ENCODE measurements at regions not wholly inside any gene's neighbourhood (a gene's known extent, or its start where the extent isn't known, plus 50 kb on each side); places are given as distances from the start of the nearest gene placed in this dataset.
A peak's percentile ranks its signal among the peaks of the same experiment; 100 is the strongest.
"Not testable (repeated sequence)": the region's sequence is repeated elsewhere in the genome, so short reads cannot be mapped to it uniquely, and the experiment has no call there.

DNA sequence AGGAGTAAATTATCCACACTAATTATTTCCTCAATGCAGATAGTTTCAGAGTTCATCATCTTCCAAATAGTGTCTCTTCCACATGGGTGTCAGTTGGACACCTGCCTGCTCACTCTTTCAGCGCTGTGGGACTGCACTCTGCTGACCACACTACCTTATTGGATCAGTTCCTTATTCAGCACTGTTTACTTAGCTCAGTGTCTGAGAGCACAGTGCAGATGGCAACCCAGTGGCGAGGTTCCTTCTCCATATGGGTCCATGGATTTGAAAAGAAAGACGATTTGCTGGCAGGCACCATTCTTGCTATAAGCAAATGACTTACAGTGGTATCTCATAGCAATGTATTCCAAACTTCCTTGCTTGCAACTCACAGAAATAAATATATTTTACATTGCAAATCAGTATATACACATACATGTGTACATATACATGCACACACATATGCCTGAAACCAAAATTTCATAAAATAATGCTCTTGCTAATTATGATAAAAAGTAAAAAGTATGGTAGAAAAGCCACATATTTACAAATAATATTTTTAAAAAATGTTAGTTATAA lies 354.8 kb downstream of the INSIG2 start:
- DNase-seq = no peak

DNA sequence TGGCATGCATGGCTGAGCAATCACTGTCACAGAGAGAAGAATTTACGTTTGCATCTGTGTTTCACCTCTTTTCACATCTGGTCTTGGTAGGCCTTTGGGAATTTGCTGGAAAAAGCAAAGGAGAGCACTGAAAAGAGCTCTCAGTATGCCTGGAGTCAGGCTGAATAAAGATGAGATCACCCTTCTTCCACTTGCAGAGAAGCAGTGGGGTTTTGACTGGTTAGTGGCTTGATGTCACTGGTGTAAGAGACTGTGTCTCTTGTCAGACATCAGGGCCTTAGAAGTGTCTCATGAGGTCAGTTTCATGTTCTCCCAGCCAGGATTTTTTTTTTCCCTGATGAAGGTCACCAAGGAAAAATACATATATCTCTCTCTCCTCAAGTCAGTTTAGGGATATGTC lies 353.8 kb downstream of the INSIG2 start:
- DNase-seq = no peak

DNA sequence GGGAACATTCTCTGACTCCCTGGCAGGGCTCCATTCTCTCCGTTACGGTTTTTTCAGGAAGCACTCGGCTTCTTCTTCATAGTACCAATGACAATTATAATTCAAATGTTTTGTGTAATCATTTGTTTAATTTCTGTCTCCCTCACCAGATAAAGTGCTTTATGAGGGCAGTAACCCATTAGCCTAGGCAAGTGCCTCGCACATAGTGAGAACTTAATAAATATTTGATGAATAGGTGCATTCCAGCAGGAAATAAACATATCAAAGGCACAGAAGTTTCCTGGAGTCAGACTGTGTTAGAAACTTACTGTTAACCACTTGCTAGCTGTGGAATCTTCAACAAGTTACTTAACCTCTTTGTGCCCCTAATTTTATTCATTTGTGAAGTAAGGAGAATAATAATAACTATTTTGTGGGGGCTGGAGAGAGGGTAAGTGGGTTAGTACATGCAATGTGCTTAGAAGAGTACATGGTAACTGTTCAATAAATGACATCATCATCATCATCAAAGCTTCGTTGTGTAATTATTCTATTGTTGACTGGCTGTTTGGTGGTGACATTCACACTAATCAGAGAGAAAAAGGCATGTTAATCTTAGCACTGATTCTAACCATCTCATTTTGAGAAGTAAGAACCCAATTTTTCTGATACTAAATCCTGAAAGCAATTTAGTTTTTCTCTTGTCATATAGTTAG lies 352.3 kb downstream of the INSIG2 start:
- DNase-seq = no peak

DNA sequence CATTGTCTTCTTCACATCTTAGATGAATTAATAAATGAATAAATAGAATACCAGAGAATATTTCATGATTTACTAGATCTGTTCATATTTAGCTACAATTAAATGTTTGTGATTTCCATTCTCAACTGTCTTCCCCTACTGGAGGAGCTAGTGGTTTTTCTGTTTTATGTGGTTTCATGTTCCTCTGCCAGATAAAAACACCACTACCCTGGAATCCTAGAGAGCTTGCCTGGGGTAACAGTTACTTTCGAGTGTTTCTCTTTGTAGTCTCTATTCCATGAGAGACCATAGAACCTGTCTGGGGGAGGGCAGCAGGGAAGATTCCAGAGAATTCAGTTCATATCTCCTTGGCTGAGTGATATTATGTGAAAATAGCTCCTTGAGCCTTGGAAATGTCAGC lies 349.2 kb downstream of the INSIG2 start:
- no peak for DNase-seq

DNA sequence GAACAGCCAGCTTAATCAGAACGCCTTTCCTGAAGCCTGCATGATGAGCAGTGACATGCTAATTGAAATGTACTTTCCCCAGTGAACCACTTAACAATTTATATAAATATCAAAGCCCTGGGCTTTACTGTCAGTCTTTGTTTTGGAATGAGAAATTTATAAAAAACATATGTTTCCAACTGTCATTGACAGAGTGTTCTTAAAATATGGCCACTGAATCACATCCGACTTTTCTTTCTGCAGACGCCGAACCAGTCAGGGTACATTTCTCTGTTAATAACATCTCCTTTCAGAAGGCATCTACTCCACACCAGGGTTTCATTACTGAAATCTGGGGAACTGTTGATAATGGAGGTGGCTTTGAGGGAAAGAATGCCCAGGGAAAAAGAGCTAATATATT lies 343.7 kb downstream of the INSIG2 start:
- no peak for DNase-seq

DNA sequence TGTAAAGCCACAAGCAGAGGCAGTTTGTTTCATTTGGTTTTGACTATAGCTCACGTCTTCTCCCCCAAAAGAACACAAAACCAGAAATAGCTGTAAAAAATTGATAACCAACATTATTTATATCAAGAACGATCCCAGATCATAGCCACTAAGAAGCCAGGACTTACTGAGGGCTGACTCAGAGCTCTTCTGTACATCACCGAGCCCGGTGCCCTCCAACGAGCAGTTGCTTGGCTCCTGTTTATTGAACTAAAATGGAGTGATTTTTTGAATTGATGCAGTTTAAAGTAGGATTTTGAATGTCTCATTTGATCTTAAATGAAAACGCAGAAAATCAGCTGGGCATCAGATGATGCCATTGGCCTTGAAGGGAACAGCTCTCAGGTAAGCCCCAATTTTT lies 343.3 kb downstream of the INSIG2 start:
- no peak for DNase-seq

DNA sequence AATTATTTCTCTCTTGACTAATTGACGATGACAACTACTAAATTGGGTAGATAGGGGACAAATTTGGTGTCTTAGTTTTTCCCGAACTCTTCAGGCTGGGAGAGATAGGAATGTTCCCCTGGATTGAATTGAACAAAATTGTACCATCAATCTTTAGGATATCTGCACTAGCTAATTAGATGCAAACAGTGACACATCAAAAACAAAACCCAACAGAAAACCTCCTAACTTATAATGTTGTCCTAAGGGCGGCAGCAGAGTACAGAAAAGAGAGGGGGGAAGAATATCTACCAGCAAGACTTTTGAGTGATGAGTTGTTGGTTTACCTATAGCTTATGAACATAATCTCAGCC lies 342.9 kb downstream of the INSIG2 start:
- no peak for DNase-seq

DNA sequence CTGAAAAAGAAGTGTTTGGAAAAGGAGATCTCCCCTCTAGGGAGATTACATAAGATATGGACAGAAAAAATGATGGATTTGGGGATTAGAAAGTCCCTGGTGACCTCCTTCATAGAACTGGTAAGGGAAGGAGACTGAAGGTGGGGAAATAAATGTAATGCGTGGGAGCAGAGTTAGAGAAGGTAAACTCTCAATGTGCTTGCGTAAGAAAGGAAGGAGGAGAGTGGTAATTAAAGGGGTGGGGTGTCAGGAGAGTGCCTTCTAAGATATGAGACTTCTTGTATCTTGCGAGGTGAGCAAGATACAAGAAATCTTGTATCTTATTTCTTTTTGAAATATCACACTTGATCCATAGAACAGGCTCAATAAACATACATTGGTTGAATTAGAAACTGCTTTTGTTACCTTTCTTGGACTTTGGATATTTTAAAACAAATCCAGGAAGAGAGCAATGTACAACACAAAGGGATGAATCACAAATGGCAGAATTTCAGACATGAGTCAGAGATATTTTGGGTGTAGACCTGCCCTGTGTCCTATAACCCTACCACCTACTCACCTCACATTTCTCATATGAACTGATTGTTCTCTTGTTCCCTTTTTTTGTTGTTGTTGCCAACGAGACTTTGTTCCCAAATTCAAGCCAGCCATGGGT lies 342.4 kb downstream of the INSIG2 start:
- DNase-seq = no peak

DNA sequence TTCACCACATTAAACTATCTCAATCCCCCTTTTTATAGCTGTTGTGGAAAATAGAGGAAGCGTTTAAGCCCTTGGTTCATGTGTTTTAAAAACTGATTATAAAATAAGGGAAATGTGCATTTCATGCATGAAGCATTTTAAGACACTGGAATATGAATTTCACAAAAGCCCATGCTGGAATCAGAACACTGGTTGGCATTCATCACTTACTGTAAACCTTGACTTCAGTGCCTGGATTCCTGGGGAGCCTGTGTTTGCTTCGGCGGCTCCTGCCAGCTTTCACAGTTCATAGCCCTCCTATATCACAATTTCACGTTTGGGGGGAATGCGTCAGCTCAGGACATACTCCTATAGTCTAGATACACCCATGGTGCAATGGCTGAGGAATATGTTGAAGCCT lies 336.9 kb downstream of the INSIG2 start:
- DNase-seq = no peak

DNA sequence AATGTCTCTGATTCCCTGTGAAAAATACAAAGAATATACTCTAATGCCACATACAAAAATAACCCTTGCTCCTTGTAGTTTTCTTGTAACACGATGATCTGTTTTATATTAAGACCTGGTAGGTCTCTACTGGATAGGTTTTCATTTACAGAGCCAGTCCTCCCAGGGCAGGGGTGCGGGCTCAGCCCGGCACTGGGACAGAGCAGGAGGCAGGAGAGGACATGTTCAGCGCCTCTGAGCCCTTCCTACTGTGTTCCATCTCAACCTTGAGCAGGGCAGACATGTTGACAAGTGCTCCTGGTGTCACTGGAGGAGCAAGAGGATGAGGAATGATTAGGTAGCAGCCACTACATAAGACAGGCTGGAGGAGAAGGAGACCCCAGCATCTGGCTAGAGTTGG lies 335.5 kb downstream of the INSIG2 start:
- DNase-seq = no peak

DNA sequence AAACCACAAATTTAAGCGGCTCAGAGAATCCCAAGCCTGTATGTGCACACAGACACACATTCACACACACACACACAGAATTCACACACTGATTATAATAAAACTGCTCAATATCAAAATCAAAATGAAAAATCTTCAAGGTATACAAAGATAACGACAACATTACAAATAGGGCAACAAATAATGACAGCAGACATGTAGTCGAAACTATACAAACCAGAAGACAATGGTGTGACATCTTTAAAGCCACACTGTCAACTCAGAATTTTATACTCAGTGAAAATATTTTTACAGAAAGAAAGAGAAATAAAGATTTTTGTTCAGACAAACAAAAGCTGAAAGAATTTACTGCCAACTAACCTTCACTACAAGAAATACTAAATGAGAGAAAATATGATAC lies 333.4 kb downstream of the INSIG2 start:
- DNase-seq = no peak

DNA sequence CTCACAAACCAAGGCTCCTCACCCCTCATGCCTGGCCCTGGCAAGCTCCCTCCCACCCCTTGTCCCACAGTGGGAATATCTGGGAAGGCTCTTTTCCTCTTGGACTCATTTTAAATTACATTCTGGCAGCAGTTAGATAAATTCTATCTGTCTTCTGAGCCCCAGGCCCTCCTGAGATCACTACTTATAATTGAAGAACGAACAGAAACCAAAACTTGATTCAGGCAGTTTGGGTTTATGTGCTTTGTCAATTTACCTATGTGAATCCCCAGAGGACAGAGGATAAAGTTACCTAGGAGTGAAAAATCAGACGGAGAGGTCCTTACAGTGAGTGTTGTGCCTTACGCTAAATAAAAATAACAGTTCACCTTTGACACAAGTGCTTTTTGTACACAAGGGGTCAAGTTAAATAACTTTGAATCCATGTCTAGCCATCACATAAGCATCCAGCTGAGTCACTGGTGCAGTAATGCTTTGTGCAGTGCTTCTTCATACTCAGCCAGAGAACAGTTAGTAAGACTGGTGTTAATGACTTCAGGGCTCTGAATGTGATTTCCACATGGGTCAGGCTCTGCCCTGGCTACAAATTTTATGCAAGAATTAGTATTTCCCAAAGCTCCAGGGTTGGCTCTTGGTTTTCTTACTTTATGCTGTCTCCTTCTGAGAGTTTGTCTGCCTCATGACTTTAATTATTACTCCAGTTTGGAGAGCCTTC lies 329.3 kb downstream of the INSIG2 start:
- DNase-seq = no peak

DNA sequence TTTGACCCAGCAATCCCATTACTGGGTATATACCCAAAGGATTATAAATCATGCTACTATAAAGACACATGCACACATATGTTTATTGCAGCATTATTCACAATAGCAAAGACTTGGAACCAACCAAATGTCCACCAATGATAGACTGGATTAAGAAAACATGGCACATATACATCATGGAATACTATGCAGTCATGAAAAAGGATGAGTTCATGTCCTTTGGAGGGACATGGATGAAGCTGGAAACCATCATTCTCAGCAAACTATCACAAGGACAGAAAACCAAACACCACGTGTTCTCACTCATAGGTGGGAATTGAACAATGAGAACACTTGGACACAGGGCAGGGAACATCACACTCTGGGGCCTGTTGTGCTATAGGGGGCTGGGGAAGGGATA lies 326.9 kb downstream of the INSIG2 start:
- DNase-seq = not testable (repeated sequence)

DNA sequence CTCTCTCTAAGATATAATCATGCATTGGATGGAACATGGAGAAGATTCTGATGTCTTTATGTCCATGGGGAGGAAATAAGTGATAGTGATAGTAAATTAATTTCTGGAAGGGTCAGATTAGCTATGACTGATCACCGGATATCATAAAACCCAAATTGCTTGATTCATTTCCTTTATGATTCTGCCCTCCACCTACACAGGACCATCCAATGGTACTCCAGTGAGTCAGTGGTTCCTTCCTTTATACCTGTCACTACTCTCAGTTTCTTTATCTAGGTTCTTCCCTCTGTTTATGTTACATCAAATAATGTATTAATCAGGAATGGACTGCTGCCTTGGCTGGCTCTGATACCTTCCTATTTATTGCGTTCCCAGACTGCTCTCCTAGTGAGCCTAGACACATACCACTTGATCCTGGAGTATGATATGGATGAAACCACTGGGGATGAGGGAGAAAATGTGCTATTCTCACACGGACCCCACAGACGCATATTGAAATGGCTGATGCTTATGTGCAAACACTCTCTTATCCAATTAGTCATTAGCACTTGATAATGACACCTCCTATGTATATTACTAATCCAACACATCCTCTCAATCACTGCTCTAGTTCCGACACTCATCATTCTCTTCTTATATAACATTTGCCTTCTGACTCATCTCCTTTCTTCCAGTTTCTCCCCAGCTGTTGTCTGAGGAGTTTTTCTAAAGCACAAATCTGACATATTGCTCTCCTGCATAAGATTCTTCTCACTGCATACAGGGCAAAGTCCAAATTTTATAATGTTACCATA lies 315.6 kb downstream of the INSIG2 start:
- no peak for DNase-seq

DNA sequence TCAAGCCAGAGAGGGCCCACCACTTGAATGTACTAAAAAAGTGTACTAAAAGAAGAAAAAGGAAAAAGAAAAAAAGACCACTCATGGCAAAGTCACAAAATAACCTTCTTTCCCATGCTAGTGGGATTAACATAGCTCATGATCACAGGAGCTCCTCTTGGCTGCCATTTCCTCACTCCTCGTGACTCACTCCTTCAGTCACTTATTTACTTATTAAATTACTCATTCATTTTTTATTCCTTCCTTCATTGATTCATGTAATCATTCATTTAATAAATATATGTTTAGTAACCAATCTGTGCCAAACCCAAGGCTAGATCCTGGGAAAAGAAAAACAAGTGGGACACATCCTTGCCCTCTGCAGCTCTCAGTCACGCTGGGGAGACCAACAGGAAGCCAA lies 300.5 kb downstream of the INSIG2 start:
- DNase-seq = no peak

DNA sequence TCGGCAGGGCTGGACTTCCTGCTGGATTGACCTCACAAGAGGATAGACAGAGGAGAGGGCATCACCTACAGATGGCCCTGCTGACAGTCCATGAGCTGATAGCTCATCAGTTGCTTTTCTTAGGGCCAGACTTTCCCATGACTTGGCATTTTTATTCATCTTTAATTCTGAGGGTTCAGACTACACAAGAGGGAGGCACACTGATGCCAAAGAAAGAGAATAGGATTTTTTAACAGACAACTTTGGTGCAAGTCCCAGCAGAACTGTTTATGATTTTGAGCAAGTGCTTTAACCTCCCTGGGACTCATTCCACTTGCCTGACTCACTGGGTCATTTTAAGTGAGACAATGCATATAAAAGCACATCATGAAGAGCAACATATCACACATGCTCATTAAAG lies 299.2 kb downstream of the INSIG2 start:
- no peak for DNase-seq

DNA sequence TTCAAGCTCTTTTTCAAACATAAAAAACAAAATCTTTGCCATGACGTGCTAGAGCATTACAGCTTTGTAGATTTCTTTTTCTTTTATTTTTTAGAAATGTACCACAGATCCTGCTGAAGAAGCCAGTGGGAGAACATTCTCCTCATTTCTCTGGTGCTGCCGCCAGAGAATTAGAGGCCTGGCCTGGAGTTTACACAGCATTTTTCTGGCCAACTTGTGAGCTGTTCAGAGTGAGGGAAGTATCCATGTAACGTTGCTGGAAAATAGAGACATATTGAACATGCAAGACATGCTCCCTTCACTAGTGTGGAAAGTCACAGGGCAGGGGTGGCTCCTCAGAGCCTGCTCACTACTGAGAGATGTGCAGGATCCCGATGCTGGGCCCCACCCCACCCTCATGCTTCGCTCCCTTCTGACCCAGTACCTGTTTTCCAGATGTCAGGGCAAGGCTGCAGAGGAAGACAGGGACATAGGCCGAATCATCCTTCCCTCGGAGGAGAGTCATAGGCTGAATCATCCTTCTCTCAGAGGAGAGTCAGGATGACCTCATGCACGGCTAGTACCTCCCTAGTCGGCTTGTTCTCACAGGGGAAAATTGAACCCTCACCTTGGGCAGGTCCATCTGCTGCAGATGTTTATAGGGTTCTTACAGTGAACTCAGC lies 298.5 kb downstream of the INSIG2 start:
- peak; percentile 4 for DNase-seq

DNA sequence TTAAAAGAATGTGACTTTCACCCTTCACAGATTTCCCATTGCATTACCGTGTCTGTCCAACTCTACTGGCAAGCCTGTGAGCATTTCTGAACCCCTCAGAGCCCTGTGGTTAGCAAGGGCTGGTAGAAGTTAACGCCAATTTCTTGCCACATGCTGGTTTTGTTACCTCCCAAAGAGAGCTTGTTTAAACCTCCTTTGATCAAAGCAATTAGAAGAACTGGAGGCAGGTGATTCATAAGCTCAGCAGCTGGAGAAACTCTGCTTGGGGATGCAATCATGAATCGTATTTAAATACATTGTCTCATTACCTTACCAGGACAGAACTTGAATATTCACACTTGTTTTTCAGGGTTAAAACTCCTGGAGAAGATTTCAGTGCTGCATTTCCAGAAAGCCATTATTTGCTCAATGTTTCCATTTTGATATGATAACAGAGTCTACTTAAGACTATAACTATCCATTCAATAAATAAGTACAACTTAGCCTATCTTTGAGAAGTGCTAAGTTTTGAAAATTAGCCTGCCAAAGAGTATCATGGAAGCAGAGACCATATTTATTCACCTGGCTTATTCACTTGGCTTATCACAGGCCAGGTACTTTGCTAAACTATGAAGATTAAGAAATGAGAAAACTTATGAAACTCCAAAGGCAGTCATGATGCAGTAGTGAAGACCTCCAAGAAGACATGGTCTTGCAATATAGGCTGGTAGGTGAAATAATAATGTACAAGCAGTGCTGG lies 292.8 kb downstream of the INSIG2 start:
- DNase-seq = no peak

DNA sequence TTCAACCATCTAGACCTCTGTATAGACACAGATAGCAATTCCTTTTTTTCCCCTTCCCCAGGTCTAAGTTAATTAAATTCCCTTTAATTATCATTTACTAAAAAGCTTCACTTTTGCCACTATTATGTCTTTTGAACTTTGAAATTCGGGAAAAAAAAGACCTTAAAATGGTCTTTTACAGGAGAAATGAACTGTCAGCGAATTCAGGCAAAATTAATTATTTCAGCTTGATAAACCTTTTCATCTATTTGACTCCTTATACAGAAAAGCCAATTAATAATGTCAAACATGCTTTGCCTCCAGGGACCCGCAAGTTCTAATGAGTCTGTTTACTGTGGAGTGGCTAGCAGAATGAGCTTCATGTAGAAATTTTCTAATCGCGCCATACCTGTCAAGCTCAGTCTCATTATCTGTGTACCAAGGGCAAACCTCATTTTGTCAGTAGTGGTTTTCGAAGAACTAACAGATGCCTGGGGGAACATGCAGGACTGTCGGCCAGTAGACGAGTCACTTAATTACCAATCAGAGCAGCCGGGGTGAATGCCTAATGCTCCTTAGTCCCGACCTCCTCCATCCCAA lies 287.7 kb downstream of the INSIG2 start:
- DNase-seq = no peak

DNA sequence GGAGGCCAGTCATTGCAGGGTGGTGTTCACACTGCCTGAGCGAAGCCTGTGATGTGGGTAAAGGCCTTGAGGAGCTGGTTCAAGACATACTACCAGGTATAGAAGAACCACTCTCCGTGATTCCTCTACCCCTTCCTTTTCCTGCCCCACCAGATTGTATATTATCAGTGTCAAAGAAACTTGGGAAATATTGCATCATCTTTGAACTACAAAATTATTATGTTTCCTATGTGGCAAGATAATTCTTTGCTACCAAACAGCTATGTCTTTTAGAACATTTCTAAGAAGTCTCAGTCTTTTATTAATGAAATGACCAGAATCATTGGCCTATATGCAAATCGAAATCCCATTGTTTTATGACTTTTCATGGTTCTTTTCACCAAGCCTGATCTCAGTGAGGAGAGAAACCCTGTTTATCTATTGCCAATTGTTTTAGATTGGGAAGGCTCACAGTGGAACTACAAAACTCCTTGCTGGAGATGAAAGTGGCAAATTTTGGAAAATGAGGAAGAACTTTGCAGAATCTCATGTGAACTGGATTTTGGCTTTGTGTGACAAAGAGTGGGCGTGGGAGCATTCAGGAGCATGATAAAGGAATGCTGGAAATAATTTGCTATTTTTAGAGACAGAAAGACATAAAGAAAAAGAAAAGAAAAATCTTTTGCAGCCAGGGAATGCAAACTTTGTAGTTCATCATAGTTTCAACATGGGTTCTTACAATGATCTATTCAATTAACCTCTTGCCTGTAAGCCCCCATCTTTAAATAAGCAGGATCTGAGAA lies 286.9 kb downstream of the INSIG2 start:
- no peak for DNase-seq
